HG02943 (cell line): ENCODE measurements at regions not wholly inside any gene's neighbourhood (a gene's known extent, or its start where the extent isn't known, plus 50 kb on each side); places are given as distances from the start of the nearest gene placed in this dataset.
"Not testable (repeated sequence)": the region's sequence is repeated elsewhere in the genome, so short reads cannot be mapped to it uniquely, and the experiment has no call there.

Experiments used
- ATAC-seq: cut with Tn5 transposase; IDR thresholded peaks from one replicate; pipeline ENCODE4 v1.9.1; 2021; ENCODE audit warnings: mild to moderate bottlenecking, low read depth, moderate library complexity; ENCODE audit not compliant: unreplicated experiment

DNA sequence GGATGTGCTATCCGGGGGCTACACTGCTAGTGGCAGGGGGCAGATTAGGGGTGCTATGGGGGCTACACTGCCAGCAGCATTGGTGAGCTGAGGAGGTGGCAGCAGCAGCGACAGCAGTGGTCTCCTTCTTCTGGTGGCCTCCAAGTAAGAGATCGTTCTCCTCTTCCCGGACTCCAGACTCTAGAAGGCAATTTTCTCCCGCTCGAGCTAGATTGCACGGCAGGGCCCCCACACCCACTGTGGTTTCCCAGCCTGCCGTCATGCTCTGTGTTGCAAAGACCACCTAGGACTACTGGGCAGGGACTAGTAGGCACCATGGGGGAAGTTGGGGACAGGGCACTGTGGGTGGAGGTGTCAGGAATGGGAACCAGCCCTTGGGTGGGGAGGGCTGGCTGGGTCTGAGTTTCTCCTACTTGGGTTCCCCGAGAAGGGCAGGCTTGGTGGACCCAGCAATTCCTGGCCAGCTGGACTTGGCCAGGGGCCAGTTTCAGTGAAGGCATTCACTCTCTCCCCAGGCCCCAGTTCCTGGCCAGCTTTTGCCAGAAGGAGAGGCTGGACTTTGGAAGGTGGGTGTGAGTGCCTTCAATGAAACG lies 203.4 kb upstream of the WSB1 start:
- not testable (repeated sequence) for ATAC-seq

DNA sequence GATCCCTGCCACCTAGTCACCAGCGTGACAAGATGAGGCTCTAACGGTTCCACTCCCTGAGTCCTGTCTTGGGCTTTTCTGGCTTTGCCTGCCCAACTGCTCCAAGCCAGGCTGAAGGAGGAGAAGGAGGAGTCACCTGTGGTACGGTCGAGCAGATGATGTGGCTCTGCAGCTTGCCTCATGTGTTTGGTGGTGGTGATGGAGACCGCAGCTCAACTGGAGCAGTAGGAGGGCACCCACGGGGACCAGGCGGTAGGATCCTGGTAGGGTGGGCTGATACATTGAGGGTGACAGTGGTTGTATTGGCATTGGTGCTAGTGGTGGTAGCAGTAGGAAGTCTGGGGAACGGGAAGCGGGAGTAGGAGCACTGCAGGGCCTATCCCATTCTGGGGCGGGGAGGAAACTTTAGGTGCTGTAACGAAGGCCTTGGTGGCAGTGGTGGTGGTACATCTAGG lies 202.8 kb upstream of the WSB1 start:
- no peak for ATAC-seq

DNA sequence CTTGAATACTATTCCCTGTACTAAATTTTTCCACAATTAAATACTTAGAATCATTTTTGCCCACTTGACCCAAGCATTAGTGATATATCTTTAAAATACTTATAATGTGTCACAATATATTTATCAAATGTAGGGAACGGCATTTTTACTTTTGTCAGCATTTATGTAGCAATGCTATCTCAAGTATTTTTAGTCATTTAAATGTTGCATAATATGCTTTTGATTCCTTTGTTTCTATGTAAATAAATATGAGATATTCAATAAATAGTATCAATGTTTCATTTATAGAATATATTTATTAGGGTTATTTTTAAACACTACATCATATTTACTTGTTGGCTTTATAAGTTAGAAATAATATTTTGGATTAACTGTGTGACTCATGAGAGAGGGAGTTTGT lies 199.7 kb upstream of the WSB1 start:
- ATAC-seq = not testable (repeated sequence)

DNA sequence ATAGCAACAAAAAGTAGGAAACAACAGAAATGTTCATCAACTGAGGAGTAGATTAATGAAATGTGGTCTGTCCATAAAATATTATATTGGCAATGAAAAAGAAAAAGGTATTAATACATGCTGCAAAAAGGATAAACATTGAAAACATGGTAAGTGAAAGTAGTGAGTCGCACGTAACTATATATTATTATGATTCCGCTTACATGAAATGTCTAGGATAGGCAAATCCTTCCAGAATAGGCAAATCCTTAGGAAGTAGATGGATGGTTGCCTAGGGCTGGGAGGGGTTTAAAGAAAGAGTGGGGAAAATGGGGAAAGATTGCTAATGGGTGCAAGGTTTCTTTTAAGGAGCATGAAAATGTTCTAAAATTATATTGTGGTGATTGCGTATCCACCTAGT lies 198.1 kb upstream of the WSB1 start:
- ATAC-seq = not testable (repeated sequence)

DNA sequence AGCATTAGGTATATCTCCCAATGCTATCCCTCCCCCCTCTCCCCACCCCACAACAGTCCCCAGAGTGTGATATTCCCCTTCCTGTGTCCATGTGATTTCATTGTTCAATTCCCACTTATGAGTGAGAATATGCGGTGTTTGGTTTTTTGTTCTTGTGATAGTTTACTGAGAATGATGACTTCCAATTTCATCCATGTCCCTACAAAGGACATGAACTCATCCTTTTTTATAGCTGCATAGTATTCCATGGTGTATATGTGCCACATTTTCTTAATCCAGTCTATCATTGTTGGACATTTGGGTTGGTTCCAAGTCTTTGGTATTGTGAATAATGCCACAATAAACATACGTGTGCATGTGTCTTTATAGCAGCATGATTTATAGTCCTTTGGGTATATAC lies 194.6 kb upstream of the WSB1 start:
- ATAC-seq = not testable (repeated sequence)

DNA sequence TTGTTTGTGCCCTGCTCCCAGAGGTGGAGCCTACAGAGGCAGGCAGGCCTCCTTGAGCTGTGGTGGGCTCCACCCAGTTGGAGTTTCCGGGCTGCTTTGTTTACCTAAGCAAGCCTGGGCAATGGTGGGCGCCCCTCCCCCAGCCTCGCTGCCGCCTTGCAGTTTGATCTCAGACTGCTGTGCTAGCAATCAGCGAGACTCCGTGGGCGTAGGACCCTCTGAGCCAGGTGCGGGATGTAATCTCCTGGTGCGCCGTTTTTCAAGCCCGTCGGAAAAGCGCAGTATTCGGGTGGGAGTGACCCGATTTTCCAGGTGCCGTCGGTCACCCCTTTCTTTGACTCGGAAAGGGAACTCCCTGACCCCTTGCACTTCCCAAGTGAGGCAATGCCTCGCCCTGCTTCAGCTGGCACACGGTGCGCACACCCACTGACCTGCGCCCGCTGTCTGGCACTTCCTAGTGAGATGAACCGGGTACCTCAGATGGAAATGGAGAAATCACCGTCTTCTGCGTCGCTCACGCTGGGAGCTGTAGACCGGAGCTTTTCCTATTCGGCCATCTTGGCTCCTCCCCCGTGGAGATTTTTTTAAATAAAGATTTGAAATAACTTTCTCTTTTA lies 189.2 kb upstream of the WSB1 start:
- not testable (repeated sequence) for ATAC-seq

DNA sequence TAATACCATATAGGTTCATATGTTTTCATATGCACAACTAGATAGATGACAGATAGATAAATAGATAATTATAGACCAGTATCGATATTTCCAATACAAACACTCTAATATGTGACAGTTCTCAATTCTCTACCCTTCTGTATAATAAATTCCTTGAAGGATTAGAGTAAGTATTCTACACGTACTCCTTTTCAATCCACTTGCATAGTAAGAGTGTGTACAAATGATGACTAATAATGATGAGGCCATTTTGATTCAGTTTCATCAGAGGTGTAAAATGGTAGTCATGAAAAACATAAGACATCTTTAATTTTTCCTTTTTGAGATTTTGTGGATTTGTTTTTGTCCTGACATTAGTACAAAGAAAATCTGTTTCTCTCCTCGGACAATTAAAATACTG lies 188.3 kb upstream of the WSB1 start:
- no peak for ATAC-seq

DNA sequence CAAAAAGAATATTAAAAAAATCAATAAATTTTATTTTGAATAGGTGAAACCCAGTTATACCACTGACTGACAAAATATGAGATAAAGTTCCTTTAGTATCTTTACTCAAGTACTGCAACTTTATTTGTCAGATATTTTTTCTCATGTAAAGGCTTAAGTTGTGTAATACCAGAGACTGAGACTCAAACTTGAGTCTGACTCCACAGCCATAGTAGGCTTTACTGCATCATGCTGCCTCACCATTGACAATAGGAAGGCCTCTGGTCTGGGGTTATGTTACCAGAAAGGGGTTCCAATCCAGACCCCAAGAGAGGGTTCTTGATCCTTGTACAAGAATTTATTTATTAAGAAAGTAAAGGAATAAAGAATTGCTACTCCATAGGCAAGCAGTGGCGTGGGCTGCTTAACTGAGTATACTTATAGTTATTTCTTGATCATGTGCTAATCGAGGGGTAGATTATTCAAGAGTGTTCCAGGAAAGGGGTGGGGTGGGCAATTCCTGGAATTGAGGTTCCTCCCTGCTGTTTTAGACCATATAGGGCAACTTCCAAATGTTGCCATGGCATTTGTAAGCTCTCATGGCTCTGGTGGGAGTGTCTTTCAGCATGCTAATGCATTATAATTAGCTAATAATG lies 187.4 kb upstream of the WSB1 start:
- ATAC-seq = no peak

DNA sequence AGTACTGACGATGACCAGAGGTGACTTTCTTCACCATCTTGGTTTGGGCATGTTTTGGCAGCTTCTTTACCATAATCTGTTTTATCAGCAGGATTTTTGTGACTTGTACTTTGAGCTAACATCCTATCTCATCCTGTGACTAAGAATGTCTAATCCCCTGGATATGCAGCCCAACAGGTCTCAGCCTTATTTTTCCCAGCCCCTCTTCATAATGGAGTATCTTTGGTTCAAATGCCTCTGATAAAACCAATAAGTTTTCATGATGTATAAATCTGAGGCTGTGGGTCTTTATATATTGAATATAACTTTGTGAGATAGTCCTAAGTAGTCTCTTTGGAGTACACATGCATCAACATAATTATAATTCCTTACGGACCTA lies 186.9 kb upstream of the WSB1 start:
- no peak for ATAC-seq

DNA sequence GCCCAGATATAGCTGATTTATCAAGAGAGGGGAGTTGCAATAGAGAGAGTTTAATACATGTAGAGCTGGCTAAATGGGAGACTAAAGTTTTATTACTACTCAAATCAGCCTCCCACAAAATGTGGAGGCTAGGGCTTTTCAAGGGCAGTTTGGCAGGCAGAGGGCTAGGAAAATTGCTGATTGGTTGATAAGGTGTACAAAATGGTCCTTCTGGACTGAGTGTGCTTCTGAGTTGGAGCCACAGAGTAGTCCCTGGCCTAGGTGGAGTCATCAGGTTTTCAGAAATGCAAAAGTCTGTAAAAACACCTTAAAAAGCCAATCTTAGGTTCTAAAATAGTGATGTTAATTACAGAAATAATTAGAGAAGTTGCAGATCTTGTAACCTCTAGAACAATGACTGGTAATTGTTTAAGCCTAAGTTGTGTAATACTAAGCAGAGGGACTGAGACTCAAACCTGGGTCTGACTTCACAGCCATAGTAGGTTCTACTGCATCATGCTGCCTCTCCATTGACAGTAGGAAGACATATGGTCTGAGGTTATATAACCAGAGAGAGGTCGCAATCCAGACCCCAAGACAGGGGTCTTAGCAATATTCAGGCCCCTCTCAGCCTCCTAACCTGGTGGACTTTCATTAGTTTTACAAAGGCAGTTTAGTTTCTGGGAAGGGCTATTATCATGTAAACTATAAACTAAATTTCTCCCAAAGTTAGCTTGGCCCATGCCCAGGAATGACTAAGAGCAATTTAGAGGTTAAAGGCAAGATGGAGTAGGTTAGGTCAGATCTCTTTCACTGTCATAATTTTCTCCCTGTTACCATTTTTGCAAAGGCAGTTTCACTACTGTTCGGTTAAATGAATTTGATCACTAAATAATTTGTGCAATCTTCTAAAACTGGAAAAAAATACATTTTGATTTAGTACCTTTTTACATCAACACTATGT lies 186.3 kb upstream of the WSB1 start:
- not testable (repeated sequence) for ATAC-seq

DNA sequence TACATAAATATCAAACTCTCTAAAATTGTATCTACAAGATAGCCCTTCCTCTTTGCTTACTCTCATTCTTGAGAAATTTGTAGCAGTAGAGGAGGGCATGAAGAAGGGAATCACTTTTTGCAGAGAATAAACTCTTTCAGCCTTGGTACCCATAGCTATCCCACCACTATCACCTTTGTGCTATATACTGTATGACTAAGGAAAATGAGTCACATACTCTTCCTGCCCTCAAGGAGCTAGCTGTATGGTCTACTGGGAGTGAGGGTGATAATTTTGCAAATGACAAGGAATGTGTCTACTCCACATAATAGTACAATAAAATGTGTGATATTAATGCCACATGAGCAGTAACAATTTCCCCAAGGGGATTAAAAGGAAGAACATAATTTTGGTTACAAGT lies 184.6 kb upstream of the WSB1 start:
- ATAC-seq = no peak

DNA sequence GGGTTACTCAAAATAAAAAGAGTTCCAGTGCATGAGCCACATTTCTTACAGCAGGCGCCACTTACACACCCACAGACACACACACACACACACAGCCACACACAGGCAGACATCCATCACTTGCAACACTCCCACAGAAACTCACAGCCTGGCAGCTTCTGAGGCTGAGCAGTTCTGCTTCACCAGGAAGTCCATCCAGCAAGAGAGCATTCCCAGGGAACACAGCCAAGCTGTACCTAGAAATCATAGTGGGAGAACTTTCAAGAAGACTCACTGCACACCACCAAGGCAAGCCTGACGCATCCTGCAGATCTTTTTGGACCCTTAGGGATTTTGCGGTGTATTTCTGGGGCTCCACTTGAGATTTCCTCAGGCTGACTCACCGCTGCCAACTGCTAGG lies 140.9 kb upstream of the WSB1 start:
- ATAC-seq = no peak

DNA sequence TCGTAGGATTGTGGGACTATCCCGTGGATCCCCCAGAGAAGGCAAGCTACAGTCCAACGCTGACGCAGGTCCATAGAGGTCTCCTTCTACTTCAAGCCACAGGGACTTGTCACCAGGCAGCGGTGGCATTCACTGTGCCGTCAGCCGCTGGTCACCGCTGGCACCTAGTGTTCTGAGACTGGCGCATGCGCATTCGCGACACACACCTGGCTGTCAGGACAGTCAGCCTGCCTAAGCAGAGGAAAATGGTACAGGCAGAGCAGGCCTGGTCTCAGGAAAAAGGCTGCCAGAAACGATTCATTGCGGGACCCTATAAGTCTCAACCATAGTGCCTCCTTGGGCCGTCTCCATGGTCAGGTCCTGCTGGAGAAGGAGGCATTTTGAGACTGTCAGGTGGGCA lies 138.0 kb upstream of the WSB1 start:
- ATAC-seq = no peak

DNA sequence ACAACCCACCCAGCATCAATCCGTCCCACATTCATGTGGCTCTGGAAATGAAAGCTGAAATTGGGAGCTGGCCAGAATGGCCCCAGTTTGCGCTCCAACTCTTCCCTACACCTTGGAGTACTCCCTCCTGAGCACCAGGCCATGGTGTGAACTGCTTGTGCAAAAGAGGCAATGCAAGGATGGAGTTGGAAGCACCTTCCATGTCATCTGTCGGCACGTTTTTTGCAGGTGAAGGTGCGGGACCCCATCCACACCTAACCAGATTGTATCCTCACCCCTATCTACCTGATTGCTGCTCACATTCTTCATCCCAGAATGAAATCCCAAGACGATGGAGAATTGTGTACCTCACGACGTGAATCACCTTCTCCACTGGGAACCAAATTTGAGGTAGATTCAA lies 136.6 kb upstream of the WSB1 start:
- no peak for ATAC-seq

DNA sequence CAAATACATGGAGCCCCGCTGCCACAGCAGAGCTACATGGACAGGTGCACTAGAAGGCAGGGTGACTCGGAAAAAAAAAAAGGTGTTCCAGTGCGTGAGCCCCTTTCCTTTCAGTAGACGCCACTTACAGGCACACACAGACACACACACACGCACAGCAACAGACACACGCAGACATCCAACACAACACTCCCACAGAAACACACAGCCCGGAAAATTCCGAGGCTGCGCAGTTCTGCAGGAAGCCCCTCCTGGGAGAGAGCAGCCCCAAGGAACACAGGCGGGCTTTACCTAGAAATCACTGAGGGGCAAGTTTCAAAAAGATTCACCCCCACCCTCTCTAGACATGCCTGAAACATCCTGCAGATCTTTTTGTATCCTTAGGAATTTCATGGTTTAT lies 136.0 kb upstream of the WSB1 start:
- ATAC-seq = no peak

DNA sequence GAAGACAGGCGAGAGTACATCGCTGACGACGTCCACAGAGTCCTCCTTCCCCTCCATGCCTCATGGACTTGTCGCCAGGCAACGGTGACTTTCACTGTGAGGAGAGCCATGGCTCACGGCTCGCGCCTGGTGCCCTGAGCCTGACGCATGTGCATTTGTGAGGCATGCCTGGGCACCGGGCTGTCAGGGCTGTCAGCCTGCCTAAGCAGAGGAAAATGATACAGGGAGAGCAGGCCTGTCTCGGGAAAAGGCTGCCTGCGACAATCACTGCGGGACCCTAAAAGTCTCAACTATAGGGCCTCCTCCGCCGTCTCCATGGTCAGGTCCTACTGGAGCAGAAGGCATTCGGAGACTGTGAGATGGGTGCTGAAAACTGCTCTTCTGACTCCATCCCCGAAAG lies 135.5 kb upstream of the WSB1 start:
- ATAC-seq = no peak

DNA sequence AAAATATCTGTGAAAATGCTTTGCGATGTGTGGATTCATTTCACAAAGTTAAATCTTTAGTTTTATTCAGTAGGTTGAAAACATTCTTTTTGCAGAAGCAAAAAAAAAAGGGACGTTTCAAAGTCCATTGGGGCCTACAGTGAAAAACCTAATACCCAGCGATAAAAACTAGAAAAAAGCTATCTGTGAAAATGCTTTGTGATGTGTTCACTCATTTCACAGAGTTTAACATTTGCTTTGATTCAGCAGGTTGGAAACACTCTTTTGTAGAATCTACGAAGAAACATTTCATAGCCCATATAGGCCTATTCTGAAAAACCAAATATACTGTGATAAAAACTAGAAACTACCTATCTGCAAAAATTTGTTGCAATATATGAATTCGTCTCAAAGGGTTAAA lies 113.6 kb upstream of the WSB1 start:
- no peak for ATAC-seq

DNA sequence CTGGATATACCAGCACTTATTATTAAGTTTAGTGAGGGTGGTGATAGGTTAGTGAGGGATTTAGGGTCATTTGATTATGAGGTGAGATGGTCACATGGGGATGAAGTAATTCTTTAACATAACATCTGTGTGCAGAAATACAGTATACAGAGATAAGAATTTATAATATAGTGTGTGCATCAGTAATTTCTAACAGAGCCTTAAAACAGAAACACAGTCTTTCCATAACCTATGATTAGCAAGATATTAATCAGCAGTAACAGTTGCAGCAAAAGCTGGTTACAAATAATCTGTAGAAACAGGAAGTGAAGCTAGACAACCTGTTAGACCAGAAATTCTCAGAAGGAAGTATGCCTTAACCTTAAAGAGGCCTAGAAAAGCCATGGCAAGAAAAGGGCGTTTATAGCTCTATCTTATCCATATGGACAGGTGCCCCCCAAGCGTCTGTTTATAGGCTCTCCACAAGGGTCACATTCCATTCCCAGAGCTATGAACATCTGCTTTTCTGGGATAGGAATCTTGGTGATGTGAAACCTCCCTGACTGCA lies 112.5 kb upstream of the WSB1 start:
- ATAC-seq = not testable (repeated sequence)

DNA sequence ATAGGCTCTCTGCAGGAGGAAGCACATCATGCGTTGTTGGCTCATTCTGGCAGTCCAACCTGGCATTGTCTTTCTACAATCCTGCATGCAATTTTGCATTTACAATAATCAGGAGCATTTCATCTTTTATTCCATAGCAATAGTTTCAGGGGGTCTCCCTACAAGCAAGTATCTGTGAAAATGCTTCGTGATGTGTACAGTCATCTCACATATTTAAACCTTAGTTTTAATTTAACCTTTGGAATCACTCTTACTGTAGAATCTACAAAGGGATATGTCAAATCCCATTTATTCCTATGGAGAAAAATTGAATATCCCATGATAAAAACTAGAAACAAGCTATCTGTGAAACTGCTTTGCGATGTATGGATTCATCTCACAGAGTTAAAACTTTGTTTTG lies 112.0 kb upstream of the WSB1 start:
- no peak for ATAC-seq

DNA sequence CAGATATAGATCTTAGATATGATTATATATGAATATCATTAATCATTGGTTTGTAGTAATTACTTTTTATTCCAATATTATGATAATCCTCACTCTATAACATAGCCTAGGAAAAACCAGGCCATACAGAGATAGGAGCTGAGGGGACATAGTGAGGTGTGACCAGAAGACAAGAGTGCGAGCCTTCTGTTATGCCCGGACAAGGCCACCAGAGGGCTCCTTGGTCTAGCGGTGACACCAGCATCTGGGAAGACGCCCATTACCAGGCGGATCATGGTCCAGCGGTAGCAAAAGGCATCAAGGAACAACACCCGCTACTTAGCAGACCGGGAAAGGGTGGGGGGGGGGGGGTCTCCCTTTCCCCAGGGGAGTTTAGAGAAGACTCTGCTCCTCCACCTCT lies 96.4 kb upstream of the WSB1 start:
- not testable (repeated sequence) for ATAC-seq

DNA sequence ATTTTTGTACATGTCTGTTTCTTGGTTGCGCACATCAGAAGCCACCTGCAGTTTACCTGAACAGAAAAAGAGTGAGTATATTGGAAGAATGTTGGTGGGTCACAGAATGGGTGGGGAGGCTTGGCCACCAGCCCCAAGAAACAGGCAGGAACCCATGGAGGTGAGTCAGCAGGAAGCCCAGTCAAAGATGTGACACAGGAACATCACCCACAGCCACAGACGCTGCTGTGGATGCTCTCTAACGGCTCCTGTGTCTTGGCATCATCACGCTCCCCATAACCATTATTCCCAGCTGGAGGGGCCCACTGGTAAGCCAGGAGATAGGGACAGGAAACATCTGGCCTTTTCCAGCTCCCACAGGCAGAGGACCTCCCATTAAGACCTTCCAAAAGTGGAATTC lies 94.0 kb upstream of the WSB1 start:
- no peak for ATAC-seq
